ENCODE measurements at regions not wholly inside any gene's neighbourhood (a gene's known extent, or its start where the extent isn't known, plus 50 kb on each side); places are given as distances from the start of the nearest gene placed in this dataset.

DNA sequence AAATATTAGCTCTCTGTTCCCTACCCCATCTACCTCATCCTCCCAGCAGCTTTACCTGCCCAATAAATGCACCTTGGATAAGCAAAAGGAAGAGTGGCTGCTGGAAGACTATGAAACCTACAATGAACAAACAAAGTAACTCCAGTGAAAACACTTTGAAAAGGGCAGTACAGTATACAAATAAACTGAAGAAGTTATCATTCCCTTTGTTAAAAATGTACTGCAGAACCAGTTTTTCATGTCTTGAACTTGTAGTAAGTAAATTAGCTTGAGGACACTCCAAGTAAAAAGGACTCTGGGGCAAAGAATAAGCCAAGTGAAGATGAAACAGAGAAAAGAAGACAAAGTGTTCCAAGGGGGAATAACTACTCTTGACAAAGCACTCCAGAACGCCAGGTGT is 457.1 kb downstream of the DTWD2 start:
- TF ChIP-seq POLR2A (IDR thresholded peaks at IDR 0.05; ENCODE audit: low read length) (no peak), RAD21 (conservative IDR thresholded peaks at IDR 0.05 in 1 of 2, IDR thresholded peaks at IDR 0.05 in 1 of 2) (no peak), CHD4 (IDR thresholded peaks at IDR 0.05; ENCODE audit: borderline replicate concordance) (no peak), RARB (CRISPR knock-in tag; IDR thresholded peaks at IDR 0.05) (no peak), JUN (IDR thresholded peaks at IDR 0.05) (no peak), RNF2 (IDR thresholded peaks at IDR 0.05; ENCODE audit: borderline replicate concordance, low read depth) (no peak), CEBPB (IDR thresholded peaks at IDR 0.05) (no peak), CBX2 (IDR thresholded peaks at IDR 0.05; ENCODE audit: borderline replicate concordance, low read depth) (no peak)
- TF ChIP-seq, protein P1, sequence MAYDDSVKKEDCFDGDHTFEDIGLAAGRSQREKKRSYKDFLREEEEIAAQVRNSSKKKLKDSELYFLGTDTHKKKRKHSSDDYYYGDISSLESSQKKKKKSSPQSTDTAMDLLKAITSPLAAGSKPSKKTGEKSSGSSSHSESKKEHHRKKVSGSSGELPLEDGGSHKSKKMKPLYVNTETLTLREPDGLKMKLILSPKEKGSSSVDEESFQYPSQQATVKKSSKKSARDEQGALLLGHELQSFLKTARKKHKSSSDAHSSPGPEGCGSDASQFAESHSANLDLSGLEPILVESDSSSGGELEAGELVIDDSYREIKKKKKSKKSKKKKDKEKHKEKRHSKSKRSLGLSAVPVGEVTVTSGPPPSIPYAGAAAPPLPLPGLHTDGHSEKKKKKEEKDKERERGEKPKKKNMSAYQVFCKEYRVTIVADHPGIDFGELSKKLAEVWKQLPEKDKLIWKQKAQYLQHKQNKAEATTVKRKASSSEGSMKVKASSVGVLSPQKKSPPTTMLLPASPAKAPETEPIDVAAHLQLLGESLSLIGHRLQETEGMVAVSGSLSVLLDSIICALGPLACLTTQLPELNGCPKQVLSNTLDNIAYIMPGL (CRISPR knock-in tag; IDR thresholded peaks at IDR 0.05; ENCODE audit: borderline replicate concordance), result no peak
- TF ChIP-seq, protein P2, sequence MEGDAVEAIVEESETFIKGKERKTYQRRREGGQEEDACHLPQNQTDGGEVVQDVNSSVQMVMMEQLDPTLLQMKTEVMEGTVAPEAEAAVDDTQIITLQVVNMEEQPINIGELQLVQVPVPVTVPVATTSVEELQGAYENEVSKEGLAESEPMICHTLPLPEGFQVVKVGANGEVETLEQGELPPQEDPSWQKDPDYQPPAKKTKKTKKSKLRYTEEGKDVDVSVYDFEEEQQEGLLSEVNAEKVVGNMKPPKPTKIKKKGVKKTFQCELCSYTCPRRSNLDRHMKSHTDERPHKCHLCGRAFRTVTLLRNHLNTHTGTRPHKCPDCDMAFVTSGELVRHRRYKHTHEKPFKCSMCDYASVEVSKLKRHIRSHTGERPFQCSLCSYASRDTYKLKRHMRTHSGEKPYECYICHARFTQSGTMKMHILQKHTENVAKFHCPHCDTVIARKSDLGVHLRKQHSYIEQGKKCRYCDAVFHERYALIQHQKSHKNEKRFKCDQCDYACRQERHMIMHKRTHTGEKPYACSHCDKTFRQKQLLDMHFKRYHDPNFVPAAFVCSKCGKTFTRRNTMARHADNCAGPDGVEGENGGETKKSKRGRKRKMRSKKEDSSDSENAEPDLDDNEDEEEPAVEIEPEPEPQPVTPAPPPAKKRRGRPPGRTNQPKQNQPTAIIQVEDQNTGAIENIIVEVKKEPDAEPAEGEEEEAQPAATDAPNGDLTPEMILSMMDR (IDR thresholded peaks at IDR 0.05), result no peak
- TF ChIP-seq, protein P3, sequence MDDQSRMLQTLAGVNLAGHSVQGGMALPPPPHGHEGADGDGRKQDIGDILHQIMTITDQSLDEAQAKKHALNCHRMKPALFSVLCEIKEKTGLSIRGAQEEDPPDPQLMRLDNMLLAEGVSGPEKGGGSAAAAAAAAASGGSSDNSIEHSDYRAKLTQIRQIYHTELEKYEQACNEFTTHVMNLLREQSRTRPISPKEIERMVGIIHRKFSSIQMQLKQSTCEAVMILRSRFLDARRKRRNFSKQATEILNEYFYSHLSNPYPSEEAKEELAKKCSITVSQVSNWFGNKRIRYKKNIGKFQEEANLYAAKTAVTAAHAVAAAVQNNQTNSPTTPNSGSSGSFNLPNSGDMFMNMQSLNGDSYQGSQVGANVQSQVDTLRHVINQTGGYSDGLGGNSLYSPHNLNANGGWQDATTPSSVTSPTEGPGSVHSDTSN (IDR thresholded peaks at IDR 0.05), result no peak
- TF ChIP-seq, protein P4, sequence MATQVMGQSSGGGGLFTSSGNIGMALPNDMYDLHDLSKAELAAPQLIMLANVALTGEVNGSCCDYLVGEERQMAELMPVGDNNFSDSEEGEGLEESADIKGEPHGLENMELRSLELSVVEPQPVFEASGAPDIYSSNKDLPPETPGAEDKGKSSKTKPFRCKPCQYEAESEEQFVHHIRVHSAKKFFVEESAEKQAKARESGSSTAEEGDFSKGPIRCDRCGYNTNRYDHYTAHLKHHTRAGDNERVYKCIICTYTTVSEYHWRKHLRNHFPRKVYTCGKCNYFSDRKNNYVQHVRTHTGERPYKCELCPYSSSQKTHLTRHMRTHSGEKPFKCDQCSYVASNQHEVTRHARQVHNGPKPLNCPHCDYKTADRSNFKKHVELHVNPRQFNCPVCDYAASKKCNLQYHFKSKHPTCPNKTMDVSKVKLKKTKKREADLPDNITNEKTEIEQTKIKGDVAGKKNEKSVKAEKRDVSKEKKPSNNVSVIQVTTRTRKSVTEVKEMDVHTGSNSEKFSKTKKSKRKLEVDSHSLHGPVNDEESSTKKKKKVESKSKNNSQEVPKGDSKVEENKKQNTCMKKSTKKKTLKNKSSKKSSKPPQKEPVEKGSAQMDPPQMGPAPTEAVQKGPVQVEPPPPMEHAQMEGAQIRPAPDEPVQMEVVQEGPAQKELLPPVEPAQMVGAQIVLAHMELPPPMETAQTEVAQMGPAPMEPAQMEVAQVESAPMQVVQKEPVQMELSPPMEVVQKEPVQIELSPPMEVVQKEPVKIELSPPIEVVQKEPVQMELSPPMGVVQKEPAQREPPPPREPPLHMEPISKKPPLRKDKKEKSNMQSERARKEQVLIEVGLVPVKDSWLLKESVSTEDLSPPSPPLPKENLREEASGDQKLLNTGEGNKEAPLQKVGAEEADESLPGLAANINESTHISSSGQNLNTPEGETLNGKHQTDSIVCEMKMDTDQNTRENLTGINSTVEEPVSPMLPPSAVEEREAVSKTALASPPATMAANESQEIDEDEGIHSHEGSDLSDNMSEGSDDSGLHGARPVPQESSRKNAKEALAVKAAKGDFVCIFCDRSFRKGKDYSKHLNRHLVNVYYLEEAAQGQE (IDR thresholded peaks at IDR 0.05), result no peak
- TF ChIP-seq, protein P5, sequence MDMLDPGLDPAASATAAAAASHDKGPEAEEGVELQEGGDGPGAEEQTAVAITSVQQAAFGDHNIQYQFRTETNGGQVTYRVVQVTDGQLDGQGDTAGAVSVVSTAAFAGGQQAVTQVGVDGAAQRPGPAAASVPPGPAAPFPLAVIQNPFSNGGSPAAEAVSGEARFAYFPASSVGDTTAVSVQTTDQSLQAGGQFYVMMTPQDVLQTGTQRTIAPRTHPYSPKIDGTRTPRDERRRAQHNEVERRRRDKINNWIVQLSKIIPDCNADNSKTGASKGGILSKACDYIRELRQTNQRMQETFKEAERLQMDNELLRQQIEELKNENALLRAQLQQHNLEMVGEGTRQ (IDR thresholded peaks at IDR 0.05), result no peak
